GM19328 (cell line): ENCODE measurements at regions not wholly inside any gene's neighbourhood (a gene's known extent, or its start where the extent isn't known, plus 50 kb on each side); places are given as distances from the start of the nearest gene placed in this dataset.
A peak's percentile ranks its signal among the peaks of the same experiment; 100 is the strongest.

Experiments
- ATAC-seq: cut with Tn5 transposase; IDR thresholded peaks from one replicate; pipeline ENCODE4 v1.9.1; 2021; ENCODE audit warnings: mild to moderate bottlenecking, moderate library complexity; ENCODE audit not compliant: unreplicated experiment

DNA sequence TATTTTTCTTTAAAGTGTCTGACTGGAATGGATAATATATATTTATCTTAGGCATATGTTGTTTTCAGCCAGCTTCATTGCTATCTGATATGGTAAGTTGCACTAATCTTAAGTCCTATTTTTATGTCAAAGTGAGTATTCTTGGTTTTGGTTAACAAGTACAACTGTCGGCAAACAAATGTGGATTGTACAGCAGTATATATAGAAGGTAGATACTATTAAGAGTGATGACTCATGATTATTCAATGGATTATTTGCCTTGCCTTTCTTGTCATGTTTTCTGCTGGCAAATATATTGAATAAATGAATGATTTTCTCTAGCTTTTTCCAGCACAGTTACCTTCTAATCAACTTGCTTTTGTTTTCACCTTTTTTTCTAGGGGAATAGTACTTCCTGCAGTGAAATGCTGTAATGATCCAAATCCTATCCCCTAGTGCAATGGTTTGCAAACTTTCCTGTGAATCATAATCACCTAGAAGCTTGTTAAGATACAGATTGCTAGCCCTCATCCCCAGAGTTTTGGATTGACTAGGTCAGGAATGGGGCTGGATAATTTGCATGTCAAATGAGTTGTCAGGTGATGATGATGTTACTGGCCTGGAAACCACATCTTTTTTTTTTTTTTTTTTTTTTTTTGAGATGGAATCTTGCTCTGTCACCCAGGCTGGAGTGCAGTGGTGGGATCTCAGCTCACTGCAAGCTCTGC lies 60.8 kb upstream of the ARRDC3 start:
- ATAC-seq = no peak

DNA sequence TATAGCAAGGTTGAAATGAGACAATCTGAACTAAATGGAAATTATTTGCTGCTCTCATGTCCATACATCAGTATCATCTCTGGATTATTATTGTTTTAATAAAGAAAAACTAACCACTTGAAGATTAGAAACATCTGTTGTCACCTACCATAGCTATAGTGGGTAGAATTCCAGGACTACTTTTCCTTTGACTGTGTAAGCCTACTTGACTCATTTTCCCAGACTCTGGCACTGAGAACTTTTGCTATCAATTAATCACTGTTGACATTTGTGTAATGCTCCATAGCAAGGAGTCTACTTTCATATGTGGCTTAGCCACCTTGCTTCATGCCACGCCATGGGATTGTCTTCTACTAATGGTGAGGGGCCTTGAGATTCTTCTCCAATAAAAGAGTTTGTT lies 59.9 kb upstream of the ARRDC3 start:
- ATAC-seq = no peak

DNA sequence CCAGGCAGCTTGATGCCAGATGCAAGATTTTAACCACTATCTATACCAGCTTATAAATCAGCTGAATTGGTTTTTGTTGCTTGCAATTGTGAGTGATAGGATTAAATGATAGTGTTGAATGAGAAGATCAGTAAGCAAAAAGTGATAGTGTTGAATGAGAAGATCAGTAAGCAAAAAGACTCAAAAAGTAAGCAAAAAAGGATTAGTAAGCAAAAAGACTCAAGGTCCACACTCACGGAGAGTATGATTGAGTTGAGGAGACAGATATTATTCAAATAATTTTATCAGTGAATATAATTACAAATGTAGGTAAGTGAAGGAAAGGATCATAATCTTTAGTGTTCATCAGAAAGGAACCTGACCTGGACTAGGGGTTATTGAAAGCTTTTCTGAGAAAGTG lies 58.0 kb upstream of the ARRDC3 start:
- no peak for ATAC-seq

DNA sequence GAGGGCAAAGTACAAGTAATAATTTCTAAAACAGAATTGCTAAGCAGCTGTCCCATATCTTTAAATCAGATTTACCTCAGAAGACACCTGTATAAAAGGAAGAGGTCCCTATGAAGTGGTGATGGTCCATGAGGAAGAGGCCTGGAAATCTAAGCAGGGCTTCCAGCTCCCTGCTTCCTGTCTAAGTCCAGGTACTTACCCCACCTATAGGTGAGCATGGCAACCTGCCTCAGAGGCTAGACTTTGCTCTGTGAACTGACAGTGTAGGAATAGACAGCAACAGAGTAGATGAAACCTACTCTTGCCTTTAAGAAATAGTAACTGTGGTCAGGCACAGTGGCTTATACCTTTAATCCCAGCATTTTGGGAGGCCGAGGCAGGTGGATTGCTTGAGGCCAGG lies 55.8 kb upstream of the ARRDC3 start:
- ATAC-seq = no peak

DNA sequence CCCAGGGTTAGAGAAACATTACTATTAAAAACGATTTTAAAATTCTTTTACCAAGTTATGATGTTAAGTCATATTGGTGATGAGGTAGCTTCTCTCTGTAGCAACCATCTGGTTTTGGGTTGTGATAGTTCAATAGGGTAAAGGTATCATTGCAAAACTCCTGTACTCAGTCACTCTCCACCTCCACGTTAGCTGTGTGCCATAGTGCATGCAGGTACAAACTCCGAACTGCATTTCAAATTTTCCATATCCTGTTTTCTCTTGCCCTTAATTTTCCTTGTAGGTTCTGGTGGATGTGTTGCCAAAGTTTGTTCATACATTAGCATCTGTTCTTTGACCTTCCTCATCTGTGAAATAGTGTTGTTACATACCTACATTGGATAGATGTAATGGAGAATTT lies 53.1 kb upstream of the ARRDC3 start:
- no peak for ATAC-seq

DNA sequence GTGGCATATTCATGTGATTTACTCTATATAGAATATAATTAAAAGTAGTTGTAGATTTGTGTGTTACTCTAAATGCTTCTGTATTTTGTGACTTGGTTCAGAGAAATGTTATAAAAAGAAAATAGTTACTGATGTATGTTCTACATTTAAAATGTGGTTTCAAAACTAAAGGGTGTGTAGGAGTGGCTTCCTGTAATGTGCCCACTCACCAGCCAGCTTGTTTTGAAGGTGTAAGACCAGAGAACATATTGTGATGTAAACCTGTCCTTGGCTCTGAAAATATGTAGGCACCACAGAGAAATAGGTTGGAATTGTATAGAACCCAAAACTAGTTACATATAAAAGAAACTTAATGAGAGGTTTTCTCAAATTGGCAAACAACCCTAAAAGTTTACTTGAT lies 51.2 kb upstream of the ARRDC3 start:
- peak; percentile 80 for ATAC-seq

DNA sequence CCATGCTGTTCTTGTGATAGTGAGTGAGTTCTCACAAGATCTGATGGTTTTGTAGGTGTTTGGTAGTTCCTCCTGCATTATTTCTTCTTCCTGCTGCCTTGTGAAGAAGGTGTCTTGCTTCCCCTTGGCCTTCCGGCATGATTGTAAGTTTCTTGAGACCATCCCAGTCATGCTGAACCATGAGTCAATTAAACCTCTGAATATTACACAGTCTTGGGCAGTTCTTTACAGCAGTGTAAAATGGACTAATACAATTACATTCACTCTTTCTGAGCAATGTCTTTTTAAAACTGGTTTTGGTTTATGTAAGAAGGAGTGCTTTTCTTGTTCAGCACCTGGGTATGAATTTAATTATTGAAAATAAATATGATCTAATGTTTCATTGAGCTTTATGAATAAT lies 50.7 kb upstream of the ARRDC3 start:
- ATAC-seq = no peak
